Astrocyte of the spinal cord (primary cell): ENCODE measurements at regions not wholly inside any gene's neighbourhood (a gene's known extent, or its start where the extent isn't known, plus 50 kb on each side); places are given as distances from the start of the nearest gene placed in this dataset.

Experiments used
- DNase-seq: peaks from one replicate; pipeline ENCODE4 v3.0.0; 2011; ENCODE audit warnings: low read depth, low spot score
- H3K4me3 ChIP-seq: 2 replicates; pipeline ENCODE4 v1.5.1; 2011; ENCODE audit warnings: low read depth, mild to moderate bottlenecking, low read length, moderate library complexity
- CTCF ChIP-seq: IDR thresholded peaks from 2 replicates; pipeline ENCODE4 v1.5.1; 2012; ENCODE audit warnings: low read depth, mild to moderate bottlenecking, low read length, inconsistent platforms
- in situ Hi-C: cut with HindIII; loops from 2 replicates; pipeline ENCODE4 v1.10.0; 2017; ENCODE audit warnings: low sequenced_read_pairs

DNA sequence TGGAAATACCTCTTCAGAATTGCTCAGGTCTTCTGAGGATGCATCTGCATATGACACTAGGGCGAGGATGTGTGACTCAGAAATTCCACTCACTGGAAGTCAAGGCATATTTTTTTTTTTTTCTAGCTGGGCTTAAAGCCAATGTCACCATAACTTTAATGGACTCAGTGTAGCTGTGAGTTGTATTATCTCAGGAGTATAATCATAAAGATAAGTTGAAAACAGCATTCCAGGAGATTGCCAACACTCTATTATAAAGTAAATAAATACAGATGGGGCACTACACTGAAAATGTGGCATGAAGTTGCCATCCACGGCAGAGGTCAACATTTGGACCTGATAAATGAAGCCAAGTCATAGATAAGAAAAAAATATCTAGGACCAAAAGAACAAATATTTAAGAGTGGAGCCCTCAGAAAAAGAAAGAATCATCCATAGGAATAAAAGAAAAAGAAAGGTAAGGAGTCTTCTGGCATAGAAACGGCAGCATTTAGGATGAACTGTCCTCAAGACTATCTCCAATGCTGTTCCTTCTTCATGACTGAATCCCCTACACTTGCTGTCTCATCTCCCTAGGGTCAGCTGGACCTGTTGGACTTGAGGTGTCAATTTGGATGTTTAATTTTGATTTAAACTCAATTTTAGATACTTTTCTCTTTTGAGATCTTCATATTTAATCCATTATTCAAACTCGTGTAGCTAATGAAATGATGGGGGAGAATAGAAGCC is 72.9 kb upstream of the CAV2 start:
- peak; percentile 89 for DNase-seq
- TF ChIP-seq CTCF, result no peak
- H3K4me3 ChIP-seq, result no peak overlapping the region
- in situ Hi-C loops, result no loop called here

DNA sequence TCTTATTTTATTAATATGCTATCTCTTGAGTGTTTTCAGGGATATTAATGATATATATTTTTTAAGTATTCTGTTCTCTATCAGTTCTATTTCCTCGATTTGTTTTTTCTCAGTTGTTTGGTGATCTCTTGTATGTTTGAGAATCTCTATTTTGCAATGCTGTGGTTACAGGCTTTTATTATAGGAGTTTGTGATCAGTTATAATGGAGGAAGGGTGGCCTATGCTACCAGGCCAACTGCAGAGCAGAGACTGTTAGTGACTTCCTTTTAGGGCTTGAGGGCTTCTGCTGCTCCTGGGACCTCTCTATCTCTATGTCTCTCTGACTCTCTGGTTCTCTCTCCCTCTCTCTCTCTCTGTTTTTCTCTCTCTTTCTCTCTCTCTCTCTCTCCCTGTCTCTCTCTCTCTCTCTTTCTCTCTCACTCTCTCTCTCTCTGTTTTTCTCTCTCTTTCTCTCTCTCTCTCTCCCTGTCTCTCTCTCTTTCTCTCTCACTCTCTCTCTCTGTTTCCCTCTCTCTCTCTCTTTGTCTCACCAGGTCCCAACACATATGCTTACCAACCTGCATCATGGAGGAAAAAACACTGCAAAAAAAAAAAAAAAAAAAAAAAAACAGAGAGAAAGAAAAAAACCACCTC is 69.4 kb upstream of the CAV2 start:
- H3K4me3 ChIP-seq, result no peak overlapping the region
- no peak for DNase-seq
- in situ Hi-C loops, result no loop called here
- no peak for TF ChIP-seq CTCF

DNA sequence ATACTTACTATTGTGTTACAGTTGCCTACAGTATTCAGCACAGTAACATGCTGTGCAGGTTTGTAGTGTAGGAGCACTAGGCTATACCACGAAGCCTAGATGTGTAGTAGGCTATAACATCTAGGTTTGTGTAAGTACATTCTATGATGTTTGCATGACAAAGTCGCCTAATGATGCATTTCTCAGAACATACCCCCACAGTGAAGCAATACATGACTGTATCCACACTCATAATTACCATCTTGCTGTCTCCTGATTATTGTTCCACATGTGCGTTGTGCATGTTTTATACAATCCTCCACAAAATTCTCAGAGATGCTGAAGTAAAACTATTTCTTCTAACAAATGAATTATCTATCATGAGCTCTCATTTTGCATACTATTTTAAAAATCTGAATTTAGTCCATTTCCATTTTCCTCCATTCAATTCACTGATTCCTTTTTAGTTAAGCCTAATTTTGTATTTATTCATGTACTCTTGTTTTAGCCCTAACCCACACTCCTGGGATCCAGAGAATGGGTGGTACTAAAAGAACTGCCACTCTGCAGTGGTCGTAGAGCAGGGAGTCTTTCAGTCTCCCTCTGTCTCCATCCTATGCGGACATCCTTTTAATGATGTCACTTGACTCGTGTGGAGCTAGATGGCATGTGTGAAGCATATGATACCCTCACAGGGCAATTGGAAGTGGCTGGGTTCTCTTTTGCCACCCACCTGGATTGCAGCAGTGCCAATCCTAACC is 67.6 kb upstream of the CAV2 start:
- H3K4me3 ChIP-seq, result no peak overlapping the region
- no peak for TF ChIP-seq CTCF
- DNase-seq, result no peak
- in situ Hi-C loops, result no loop called here

DNA sequence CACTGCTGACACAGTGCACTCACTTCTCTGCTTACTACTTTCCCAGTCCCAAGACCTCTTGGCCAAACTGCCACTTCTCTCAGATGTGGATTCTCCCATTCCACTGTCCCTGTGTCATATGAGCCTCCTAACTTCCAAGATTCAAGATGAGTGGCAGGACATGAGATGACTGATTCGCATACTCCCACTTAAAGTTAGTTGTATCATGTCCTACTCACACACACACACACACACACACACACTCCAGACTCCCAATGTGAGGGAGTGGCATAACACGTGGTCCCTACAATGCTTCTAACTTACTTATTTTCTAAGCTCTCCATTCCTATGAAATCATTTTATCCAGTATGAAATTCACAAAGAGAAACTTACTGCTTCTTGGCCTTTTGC is 67.0 kb upstream of the CAV2 start:
- no peak overlapping the region for H3K4me3 ChIP-seq
- TF ChIP-seq CTCF, result no peak
- in situ Hi-C loops, result no loop called here
- no peak for DNase-seq

- in situ Hi-C loops, result no loop called here
- no peak overlapping the region for H3K4me3 ChIP-seq
- no peak for DNase-seq
- no peak for TF ChIP-seq CTCF
These were observed 66.3 kb upstream of the CAV2 start for GRCh38 chr7:116433246-116433645.

DNA sequence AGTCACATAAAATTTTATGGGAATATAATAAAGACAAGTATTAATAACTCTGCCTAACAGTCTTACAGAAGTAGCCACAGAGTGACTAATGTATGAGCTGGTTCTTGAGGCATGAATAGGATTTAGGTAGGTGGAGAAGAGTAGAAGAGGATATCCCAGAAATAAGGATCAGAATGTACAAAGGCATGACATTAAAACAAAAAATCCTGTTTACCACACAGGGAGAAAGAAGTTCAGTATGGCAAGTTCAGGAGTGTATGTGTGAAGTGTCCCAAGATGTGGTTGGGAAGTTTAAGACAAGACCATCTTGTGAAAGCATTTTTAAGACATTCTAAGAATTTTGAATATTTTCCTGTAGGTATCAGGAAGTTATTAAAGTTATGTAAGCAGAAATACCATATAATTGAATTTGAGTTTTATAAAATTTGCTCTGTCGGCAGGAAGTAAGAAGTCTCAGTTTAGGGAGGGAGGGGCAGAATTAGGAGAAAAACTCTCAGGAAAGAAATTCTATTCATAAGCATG is 64.7 kb upstream of the CAV2 start:
- peak; percentile 76 for DNase-seq
- no peak overlapping the region for H3K4me3 ChIP-seq
- in situ Hi-C loops, result no loop called here
- no peak for TF ChIP-seq CTCF
